HG03196 (cell line): ENCODE measurements at regions not wholly inside any gene's neighbourhood (a gene's known extent, or its start where the extent isn't known, plus 50 kb on each side); places are given as distances from the start of the nearest gene placed in this dataset.
"Not testable (repeated sequence)": the region's sequence is repeated elsewhere in the genome, so short reads cannot be mapped to it uniquely, and the experiment has no call there.

ENCODE experiments used
- ATAC-seq: cut with Tn5 transposase; IDR thresholded peaks from one replicate; pipeline ENCODE4 v1.9.1; 2021; ENCODE audit not compliant: unreplicated experiment

DNA sequence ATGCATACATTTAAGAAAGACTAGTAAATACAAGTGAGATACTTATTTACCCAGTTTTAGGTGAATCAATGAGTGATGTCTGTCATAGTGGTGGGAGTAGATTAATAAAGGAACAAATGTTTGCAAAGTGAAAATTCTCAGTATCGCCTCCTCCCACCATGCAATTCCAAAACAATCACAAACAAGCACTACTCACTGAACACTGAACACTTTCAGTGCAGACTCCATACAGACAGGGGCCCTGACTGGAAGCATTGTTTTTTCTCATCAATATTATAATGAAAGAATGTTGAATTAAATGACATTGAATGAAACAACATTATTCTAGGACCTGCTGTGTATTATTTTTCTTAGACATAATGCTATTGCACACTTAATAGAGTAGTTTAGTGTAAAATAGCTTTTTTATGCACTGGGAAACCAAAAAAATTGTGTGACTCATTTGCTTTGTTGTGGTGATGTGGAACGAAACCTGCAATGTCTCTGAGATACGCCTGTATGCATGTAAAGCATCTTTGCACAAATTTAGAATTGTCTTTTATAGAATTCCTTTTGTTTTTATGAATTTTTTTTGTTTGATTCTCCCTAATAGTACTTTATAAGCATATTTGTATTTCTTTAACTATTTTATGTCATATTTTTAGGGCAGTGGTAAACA, 317.5 kb downstream of the UTRN start:
- ATAC-seq, result no peak

DNA sequence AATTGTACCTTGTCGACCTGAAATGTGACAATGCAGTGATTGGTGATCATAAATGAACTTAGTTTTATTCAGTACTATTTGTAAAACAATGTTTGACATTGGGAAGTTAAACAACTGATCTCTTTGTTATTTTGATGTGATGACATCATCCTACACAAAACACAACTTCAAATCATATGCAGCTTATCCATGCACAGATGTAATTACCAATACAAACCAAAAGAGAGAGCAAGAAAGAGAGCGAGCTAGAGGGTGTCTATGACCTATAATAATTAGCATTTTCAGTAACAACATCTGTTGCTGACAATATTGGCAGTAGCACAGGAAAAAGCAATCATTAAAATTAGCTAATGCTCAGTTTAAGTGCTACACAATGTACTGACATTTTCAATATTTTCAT, 320.9 kb downstream of the UTRN start:
- no peak for ATAC-seq

DNA sequence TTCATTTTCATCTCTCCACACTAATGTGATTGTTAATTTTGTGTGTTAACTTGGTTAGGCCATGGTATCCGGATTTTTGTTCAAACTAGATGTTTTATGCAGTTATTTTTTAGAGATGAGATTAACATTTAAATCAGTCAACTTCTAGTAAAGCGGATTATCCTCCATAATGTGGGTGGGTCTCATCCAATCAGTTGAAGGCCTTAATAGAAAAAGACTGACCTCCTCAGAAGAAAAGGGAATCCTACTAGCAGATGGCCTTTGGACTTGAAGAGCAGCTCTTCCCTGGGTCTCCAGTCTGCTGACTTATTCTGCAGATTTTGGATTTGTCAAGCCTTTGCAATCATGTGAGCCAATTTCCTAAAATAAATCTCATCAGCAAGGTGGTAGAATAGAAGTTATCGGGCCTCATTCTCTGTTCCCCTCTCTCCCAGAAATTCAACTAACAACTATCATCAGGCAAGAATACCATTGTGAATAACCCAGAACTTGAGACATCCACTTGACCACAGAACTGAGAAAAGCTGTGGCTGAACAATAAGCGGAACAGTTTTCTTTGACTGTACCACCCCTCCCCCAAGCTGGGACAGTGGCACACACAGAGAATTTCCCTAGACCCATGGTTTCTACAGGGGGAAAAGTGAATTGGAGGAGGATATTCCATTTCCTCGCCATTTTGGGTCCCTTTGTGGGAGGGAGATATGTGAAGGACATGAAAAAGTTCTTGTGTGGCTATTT, 323.0 kb downstream of the UTRN start:
- ATAC-seq, result no peak

DNA sequence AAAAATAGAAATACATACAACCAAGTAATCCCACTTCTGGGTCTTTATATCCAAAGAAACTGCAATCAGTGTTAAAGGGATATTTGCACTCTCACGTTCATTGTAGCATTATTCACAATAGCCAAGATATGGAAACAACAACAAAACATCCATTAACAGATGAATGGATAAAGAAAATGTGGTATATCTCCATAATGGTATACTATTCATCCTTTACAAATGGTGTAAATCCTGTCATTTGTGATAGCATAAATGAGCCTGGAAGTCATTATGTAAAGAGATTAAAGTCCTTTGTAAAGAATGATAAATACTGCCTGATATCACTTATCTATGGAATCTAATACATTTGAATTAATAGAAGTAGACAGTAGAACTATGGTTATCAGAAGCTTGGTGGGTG, 327.7 kb downstream of the UTRN start:
- no peak for ATAC-seq

DNA sequence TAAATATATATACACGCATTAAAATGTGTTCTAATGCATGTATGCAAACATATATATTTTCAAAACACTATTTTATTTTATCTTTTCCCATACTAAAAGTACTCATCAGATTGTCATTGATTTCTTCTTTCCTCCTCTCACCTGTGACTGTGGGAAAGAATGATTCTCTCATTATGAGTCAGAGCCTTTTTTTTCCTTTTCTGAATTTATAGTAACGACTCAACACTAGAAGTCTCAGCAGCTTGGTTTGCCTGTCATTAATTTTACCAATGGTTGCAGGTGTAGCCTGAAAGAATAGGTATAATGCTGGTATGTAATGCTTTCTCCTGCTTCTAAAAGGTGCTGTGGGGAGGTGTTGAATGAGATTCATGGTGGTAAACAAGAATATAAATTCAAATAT, 328.7 kb downstream of the UTRN start:
- ATAC-seq, result no peak

DNA sequence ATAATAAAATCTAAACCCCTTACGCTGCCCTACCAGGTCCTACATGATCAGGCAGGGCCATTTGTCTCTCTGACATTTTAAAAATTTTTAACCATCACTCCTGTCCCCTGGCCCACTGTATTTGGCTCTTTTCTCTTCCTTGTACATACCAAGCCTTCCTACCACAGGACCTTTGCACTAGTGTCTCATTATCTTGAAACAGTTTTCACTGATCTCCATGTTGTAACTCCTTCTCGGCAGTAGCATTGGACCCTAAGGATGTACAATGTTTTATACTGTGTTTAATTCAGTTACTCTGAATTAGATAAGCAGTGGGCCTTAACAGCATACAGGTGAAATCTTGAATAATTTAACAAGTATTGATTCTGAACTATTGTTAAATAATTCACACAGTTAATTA, 330.7 kb downstream of the UTRN start:
- no peak for ATAC-seq

DNA sequence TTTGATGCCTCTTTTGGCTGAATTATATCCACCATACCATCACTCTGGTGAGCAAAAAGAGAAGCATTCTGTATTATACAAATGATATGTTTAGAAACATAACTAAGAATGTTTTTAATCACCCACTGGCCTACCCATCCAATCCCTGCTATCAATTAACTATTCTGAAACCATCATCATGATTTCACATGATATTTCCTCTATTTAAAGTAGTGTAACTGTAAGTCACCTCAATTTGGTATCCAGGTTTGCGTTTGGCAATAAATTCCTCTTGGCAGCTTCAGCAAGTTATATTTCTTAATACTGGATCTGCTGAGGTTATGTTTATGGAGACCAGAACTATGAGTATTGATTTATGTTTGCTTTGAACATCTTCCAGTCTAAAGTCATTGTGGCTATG, 332.1 kb downstream of the UTRN start:
- ATAC-seq, result no peak

DNA sequence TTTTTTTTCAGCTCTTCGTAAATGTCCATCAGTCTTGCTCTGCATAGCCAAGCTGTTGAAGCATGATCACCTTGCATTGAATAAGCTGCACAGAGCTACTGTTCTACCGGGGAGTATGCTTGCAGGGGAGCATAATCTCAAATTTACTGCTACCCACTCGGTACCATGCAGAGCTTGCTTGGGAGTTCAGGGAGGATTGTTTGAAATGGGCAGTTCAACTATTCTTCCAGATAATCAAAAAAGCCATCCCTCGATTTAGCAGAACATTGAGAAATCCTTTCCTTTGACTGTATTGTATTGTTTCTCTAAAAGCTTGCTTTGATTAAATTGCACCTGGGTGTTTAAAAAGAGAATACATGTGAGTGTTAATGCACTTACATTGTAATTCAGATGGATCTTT, 332.6 kb downstream of the UTRN start:
- no peak for ATAC-seq

DNA sequence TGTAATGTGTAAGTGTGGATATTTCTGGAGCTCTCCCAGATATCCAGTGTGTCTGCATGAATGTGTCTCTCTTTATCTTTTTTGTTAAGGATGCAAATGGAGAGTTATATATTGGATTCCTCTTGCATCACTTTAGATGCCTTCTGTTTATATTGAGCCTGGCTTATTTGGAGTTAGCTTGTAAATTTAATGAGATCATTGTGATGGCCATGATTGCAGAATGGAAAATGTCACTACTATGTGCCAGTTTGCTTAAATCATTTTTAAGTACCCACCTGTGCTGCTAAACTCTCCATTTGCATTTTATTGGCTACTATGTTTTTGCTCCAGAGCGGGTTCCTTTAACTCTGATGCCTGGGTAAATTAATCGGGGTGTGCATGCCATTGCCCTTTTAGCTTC, 334.8 kb downstream of the UTRN start:
- ATAC-seq, result no peak

DNA sequence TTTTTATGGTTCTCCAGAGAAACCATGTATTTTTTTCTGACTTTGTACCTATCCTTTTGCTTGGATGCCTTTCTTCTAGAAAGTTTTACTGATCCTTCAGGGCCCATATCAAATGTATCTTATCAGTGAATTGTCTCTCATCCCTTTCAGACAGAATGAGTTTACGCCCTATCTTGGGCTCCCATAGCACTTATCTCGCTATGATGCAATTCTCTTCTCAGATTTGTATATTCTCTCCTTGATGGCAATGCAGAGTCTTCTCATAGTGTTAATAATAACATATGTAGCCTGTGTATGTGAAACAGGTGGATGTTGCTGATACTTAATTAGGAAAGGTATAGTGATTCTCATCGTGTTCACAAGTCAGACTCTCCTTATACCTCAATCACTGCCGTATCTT, 336.2 kb downstream of the UTRN start:
- no peak for ATAC-seq

DNA sequence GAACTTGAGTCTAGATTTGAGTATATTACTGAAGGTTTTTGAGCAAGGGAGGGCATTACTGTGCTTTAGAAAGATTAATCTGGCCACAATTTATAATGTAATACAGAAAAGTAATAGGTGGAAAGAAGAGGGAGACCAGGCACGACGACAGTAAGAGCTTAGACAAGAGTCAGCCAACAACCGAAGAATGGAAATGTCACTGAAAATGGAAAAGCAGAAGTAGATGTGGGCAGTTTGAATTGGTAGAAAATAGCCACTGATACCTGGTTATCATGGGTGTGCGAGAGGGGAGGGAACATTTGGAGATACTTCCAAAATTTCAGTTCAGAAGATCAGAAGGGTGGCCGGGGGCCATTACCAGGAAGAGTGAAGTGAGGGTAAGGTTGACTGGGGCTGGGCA, 339.1 kb downstream of the UTRN start:
- ATAC-seq, result no peak

DNA sequence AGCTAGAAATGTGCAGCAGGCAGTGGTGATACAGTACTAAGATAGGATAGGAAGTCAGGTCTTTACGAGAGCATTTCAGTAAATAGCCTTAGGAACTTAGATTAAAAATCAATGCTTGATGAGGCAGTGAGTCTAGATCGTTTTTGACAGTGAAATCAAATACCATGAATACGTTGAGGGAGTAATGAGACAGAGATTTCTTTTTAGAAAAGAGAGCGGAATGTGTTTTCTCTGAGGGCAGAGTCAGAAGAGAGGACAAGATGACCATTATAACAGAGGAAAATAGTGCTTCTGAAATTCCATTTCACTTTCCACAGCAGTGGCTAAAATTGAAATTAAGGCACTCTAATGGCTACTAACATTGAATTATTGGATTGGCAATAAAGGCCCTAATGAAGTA, 339.6 kb downstream of the UTRN start:
- ATAC-seq, result no peak

DNA sequence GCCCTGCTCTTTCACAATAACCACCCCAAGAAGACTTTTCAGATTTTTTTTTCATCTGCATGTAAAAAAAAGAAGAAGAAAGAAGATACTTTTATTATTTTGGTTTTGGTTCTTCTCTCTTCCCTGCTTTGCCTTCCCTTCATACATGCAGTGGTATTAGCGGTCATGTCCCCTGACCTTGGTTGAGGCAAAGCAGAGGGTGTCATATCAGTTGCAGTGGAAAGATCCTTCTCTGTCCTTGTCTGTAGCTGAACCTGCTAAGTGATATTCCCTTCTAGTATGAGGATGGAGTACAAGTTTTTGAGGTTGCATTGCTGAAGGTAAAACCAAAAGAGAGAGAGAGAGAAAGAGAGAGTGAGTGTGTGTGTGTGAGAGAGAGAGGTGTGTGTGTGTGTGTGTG, 345.7 kb downstream of the UTRN start:
- no peak for ATAC-seq

DNA sequence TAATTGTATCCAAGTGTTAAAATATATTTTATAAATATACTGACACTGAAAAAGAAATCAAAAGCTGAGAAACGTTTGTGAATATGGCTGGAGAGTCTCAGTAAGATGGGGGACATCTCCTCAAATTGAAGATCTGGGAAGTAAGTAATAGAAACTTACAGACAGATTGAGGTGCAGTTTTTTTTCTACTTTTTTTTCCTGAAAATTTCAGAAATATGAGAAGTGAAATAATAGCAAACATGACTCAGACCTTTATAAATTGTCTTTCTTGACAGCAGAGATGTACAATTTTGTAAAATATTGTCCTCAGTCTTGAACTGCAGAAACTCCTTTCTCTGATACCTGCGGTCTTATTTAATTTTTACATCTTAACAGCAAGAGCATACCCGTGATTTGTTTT, 347.1 kb downstream of the UTRN start:
- no peak for ATAC-seq

DNA sequence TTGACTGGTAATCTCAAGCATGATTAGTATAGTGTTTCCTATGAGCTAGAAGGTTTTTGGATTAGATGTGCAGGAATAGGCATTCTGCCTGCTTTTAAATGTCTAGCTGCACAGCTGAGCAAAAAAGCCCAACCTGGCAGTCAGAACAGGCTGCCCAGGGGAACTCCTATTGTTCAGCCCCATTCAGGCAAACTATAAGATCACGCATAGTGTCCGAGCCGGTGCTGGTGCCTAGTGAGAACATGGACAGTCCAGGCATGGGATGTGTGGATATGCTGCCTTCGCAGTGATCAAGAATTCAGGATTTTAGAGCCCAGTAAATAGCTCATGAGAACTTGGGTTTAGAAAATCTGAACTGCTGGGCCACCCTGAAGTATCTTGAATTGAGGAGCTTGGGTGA, 348.8 kb downstream of the UTRN start:
- no peak for ATAC-seq

DNA sequence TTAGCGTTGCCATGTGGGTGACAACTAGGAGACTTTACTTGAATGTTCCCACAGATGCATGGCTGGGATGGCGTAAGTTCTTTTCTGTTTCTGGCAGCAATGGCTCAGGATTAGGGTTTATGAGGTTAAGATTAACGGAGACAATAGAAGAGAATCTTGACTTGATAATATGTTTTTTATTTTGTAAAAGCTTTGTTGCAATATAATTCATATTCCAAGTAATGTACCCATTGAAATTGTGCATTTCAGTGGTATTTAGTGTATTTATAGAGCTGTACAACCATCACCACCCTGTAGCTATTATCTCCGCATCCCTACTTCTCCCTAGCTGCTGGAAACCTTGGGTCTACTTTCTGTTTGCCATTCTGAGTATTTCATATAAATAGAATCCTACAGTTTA, 349.2 kb downstream of the UTRN start:
- no peak for ATAC-seq

DNA sequence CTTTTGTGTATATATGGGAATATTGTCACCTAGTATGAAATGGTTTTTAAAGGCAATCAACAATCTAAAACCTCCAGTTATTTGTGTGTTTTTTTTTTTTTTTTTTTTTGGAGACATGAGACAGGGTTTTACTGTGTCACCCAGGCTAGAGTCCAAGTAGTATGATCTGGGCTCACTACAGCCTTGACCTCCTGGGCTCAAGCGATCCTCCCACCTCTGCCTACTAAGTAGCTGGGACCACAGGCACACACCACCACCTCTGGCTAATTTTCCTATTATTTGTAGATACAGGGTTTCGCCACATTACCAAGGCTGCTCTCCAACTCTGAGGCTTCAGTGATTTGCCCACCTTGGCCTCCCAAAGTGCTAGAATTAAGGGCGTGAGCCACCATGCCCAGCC, 349.9 kb downstream of the UTRN start:
- no peak for ATAC-seq

DNA sequence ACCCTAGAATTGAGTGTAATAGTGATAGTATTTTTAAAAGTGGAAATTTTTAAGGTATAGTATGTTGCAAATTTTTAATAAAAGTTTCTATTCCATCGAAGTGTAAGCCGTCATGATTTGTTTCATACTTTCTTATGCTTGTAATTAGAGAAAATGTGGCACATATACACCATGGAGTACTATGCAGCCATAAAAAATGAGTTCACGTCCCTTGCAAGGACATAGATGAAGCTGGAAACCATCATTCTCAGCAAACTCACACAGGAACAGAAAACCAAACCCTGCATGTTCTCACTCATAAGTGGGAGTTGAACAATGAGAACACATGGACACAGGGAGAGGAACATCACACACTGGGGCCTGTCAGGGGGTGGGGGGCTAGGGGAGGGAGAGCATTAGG, 350.9 kb downstream of the UTRN start:
- not testable (repeated sequence) for ATAC-seq

DNA sequence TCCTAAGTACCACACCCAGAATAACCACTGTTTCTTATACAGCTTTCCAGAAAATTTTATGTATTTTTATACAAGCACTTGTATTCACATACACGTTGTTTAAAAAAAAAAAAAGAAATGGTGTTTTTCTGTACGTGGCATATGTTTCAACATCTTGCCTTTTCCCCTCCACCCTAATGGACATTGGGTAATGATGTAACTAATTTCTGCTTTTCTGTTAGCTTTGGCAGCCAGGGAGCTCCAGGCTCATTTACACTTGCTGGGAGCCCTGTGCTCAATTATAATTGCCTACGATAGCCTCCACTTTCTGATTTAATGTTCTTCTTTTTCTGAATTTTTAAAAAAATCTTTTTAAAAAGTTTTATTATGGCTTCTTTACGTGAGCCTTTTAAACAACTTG, 352.4 kb downstream of the UTRN start:
- no peak for ATAC-seq

DNA sequence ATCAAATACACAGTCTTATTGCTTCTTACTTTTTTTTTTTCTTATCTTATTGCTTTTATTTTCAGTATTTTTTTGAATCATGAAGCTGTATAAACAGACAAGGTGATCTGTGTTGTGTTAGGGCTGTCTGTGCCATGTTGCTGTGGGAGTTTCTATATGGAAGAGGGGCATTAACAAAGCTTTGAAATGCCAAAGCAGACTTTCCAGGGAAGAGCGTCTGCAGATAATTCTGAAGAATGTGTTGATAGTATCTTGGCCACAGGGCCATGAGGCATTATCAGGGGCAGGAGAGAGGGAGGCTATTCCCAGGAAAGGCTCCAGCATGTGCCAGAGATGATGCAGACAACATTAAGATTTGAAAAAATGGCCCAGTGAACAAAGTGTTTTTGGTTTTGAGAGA, 354.5 kb downstream of the UTRN start:
- no peak for ATAC-seq

DNA sequence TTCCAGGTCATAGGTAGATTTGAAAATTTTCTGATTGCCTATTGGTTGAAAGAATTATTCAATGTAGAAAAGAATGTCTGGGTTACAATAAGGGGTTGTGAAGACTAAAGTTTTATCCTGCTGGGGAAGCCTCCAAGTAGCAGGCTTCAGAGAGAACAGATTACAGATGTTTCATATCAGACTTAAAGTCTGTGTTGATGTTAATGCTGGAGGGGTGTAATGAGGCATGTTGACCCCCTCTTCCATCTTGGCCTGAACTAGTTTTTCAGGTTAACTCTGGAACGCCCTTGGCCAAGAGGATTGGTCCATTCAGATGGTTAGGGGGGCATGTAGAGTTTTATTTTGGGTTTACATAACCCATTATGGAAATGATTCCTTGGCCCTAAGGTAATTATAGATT, 356.2 kb downstream of the UTRN start:
- ATAC-seq, result no peak

DNA sequence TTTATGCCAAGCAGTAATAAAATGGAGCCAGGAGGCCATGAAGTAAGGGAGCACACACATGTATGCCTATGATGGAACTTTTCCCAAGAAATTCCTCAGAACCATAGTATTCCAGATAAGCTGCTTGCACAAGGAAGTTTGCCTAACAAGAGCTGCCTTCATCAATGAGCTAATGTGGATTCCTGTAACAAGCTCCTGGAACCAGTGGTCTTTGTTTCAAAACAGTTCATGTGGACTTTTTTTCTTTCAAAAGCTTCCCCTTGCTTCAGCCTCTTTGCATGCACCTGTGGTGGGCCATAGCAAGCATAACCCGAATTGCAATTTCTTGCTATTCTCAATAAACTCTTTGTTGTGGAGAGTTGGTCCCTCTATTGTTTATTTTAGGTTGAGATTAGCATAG, 359.6 kb downstream of the UTRN start:
- ATAC-seq, result no peak
